Neural cell (in vitro differentiated cells): ENCODE measurements at regions not wholly inside any gene's neighbourhood (a gene's known extent, or its start where the extent isn't known, plus 50 kb on each side); places are given as distances from the start of the nearest gene placed in this dataset.

Source experiments
- H2AFZ ChIP-seq: fragments of 200-600, 300-800 bp; sonication (generic), shearing (Covaris generic); 2 replicates; pipeline ENCODE4 v1.6.0; 2014; ENCODE audit warnings: low read depth, mild to moderate bottlenecking, antibody characterized with exemption, low read length, moderate library complexity
- H3F3A ChIP-seq: fragments of 200-600 bp; shearing (Covaris generic); 2 replicates; pipeline ENCODE4 v1.6.1; 2016; ENCODE audit warnings: mild to moderate bottlenecking, moderate library complexity, mixed read lengths, antibody characterized with exemption, low read length; ENCODE audit not compliant: insufficient read depth, poor library complexity, severe bottlenecking
- H3K27ac ChIP-seq: fragments of 200-600, 300-800 bp; sonication (generic), shearing (Covaris generic); 2 replicates; pipeline ENCODE4 v1.5.1; 2014; ENCODE audit warnings: mild to moderate bottlenecking, low read length, moderate library complexity
- H3K27me3 ChIP-seq: fragments of 300-800, 200-600 bp; sonication (generic), shearing (Covaris generic); 2 replicates; pipeline ENCODE4 v1.6.0; 2014; ENCODE audit warnings: mild to moderate bottlenecking, low read depth, low read length, moderate library complexity; ENCODE audit not compliant: insufficient read depth
- H3K36me3 ChIP-seq: fragments of 300-800, 200-600 bp; sonication (generic), shearing (Covaris generic); 2 replicates; pipeline ENCODE4 v1.5.1; 2014; ENCODE audit warnings: mild to moderate bottlenecking, antibody characterized with exemption, low read length, moderate library complexity; ENCODE audit not compliant: insufficient read depth
- H3K4me2 ChIP-seq: fragments of 300-800, 200-600 bp; sonication (generic), shearing (Covaris generic); 2 replicates; pipeline ENCODE4 v1.6.0; 2014; ENCODE audit warnings: mild to moderate bottlenecking, low read length
- H3K4me3 ChIP-seq: fragments of 300-800, 200-600 bp; sonication (generic), shearing (Covaris generic); 2 replicates; pipeline ENCODE4 v1.5.1; 2014; ENCODE audit warnings: mild to moderate bottlenecking, low read length, moderate library complexity
- H3K79me2 ChIP-seq: fragments of 200-600 bp; shearing (Covaris generic); replicated peaks from 2 replicates; pipeline ENCODE4 v1.6.0; 2014; ENCODE audit warnings: mild to moderate bottlenecking, low read length, moderate library complexity; ENCODE audit not compliant: insufficient read depth
- H3K9ac ChIP-seq: fragments of 300-800, 200-600 bp; sonication (generic), shearing (Covaris generic); 2 replicates; pipeline ENCODE4 v1.6.1; 2016; ENCODE audit warnings: mild to moderate bottlenecking, low read length, mixed read lengths
- H3K9me2 ChIP-seq: fragments of 200-600 bp; shearing (Covaris generic); 2 replicates; pipeline ENCODE4 v1.6.1; 2016; ENCODE audit warnings: mild to moderate bottlenecking, low read length, mixed read lengths; ENCODE audit not compliant: insufficient read depth
- H3K9me3 ChIP-seq: fragments of 200-600, 300-800 bp; sonication (generic), shearing (Covaris generic); 2 replicates; pipeline ENCODE4 v1.6.1; 2016; ENCODE audit warnings: mild to moderate bottlenecking, mixed run types, low read length, moderate library complexity, mixed read lengths
- H4K20me1 ChIP-seq: fragments of 200-600 bp; shearing (Covaris generic); 2 replicates; pipeline ENCODE4 v1.6.1; 2016; ENCODE audit warnings: mild to moderate bottlenecking, mixed run types; ENCODE audit not compliant: insufficient read depth
- EP300 ChIP-seq: fragments of 450-650 bp; conservative IDR thresholded peaks from 2 replicates; pipeline ENCODE4 v1.6.1; 2014; ENCODE audit warnings: antibody characterized with exemption, mild to moderate bottlenecking, moderate library complexity; ENCODE audit not compliant: poor library complexity, severe bottlenecking
- EZH2 ChIP-seq: fragments of 200-600, 300-800 bp; shearing (Covaris generic), sonication (generic); IDR thresholded peaks from 2 replicates; pipeline ENCODE4 v1.6.1; 2014; ENCODE audit warnings: antibody characterized with exemption, low read length, borderline replicate concordance, mild to moderate bottlenecking; ENCODE audit not compliant: insufficient read depth, poor library complexity, severe bottlenecking
- MXI1 ChIP-seq: fragments of 450-650 bp; conservative IDR thresholded peaks from 2 replicates; pipeline ENCODE4 v1.6.1; 2014; ENCODE audit warnings: antibody characterized with exemption, mild to moderate bottlenecking; ENCODE audit not compliant: poor library complexity, severe bottlenecking
- POLR2AphosphoS5 ChIP-seq: IDR thresholded peaks from 2 replicates; pipeline ENCODE4 v1.6.1; 2012
- RAD21 ChIP-seq: fragments of 450-650 bp; conservative IDR thresholded peaks from 2 replicates; pipeline ENCODE4 v1.6.1; 2014; ENCODE audit warnings: antibody characterized with exemption, mild to moderate bottlenecking, moderate library complexity
- SMC3 ChIP-seq: fragments of 450-650 bp; conservative IDR thresholded peaks from 2 replicates; pipeline ENCODE4 v1.6.1; 2014; ENCODE audit warnings: antibody characterized with exemption, mild to moderate bottlenecking, moderate library complexity; ENCODE audit not compliant: poor library complexity
- TAF1 ChIP-seq: IDR thresholded peaks from 2 replicates; pipeline ENCODE4 v1.6.1; 2012; ENCODE audit warnings: low read depth
- TF ChIP-seq, protein P1 (sequence below): IDR thresholded peaks from 2 replicates; pipeline ENCODE4 v1.6.1; 2012; ENCODE audit warnings: borderline replicate concordance
- TF ChIP-seq, protein P2 (sequence below): fragments of 450-650 bp; IDR thresholded peaks from 2 replicates; pipeline ENCODE4 v1.5.1; 2014; ENCODE audit warnings: antibody characterized with exemption, mild to moderate bottlenecking, moderate library complexity; ENCODE audit not compliant: poor library complexity, severe bottlenecking

DNA sequence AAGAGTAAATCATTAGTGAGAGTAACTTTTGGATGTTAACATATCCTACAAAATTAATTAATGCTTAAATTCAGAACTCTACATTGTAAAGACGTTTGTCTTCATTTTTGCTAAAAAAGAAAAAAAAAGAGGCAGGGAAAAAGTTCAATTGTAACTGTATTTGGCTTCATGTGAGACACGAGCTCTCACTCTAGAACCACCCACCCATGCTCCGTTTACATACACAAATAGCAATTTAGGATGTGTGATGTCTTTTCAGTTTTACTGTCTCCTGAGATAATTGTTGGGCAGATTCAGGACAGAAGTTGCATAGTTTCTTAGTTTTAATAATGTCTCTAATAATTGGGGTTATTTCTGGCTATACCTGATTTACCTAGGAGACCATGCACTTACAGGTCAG is 248.6 kb downstream of the AASDHPPT start:
- Histone ChIP-seq H4K20me1 (no peaks in the 10 kb centered on the region), H3K79me2 (no peaks in the 10 kb centered on the region), H3K36me3 (no peaks in the 10 kb centered on the region), H2AFZ (no peak overlapping the region), H3K4me3 (no peak overlapping the region), H3K27me3 (no peaks in the 10 kb centered on the region), H3K4me2 (no peak overlapping the region), H3F3A (no peaks in the 10 kb centered on the region), H3K9me3 (no peaks in the 10 kb centered on the region), H3K9me2 (no peaks in the 10 kb centered on the region), H3K9ac (no peak overlapping the region), H3K27ac (no peak overlapping the region)
- TF ChIP-seq, protein P1, sequence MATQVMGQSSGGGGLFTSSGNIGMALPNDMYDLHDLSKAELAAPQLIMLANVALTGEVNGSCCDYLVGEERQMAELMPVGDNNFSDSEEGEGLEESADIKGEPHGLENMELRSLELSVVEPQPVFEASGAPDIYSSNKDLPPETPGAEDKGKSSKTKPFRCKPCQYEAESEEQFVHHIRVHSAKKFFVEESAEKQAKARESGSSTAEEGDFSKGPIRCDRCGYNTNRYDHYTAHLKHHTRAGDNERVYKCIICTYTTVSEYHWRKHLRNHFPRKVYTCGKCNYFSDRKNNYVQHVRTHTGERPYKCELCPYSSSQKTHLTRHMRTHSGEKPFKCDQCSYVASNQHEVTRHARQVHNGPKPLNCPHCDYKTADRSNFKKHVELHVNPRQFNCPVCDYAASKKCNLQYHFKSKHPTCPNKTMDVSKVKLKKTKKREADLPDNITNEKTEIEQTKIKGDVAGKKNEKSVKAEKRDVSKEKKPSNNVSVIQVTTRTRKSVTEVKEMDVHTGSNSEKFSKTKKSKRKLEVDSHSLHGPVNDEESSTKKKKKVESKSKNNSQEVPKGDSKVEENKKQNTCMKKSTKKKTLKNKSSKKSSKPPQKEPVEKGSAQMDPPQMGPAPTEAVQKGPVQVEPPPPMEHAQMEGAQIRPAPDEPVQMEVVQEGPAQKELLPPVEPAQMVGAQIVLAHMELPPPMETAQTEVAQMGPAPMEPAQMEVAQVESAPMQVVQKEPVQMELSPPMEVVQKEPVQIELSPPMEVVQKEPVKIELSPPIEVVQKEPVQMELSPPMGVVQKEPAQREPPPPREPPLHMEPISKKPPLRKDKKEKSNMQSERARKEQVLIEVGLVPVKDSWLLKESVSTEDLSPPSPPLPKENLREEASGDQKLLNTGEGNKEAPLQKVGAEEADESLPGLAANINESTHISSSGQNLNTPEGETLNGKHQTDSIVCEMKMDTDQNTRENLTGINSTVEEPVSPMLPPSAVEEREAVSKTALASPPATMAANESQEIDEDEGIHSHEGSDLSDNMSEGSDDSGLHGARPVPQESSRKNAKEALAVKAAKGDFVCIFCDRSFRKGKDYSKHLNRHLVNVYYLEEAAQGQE = no peak
- TF ChIP-seq, protein P2, sequence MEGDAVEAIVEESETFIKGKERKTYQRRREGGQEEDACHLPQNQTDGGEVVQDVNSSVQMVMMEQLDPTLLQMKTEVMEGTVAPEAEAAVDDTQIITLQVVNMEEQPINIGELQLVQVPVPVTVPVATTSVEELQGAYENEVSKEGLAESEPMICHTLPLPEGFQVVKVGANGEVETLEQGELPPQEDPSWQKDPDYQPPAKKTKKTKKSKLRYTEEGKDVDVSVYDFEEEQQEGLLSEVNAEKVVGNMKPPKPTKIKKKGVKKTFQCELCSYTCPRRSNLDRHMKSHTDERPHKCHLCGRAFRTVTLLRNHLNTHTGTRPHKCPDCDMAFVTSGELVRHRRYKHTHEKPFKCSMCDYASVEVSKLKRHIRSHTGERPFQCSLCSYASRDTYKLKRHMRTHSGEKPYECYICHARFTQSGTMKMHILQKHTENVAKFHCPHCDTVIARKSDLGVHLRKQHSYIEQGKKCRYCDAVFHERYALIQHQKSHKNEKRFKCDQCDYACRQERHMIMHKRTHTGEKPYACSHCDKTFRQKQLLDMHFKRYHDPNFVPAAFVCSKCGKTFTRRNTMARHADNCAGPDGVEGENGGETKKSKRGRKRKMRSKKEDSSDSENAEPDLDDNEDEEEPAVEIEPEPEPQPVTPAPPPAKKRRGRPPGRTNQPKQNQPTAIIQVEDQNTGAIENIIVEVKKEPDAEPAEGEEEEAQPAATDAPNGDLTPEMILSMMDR = no peak
- TF ChIP-seq TAF1 (no peak), EP300 (no peak), RAD21 (no peak), POLR2AphosphoS5 (no peak), MXI1 (no peak), SMC3 (no peak)

DNA sequence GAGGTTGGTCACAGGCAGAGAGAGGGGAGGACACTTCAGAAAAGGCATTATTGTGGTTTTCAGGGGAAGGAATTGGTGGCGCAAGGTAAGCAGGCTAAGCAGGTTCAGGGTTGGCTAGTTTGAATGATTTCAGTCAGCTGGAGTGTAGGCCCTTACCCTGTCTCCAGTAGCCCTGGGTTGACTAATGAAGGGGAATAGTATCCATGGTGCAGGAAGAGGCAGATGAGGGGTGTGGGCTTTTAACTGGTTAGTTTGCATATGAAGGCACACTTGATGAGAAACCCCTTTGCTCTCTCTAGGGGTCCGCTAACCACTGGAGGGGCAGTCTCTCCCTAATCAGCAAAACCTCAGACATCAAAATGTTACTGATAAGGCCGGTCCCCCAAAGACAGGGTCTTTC is 249.7 kb downstream of the AASDHPPT start:
- Histone ChIP-seq H3K27ac (no peak overlapping the region), H4K20me1 (no peaks in the 10 kb centered on the region), H3K9ac (no peak overlapping the region), H3K4me2 (no peak overlapping the region), H3K9me3 (no peaks in the 10 kb centered on the region), H2AFZ (no peak overlapping the region), H3K9me2 (no peaks in the 10 kb centered on the region), H3K27me3 (no peaks in the 10 kb centered on the region), H3K4me3 (no peak overlapping the region), H3K36me3 (no peaks in the 10 kb centered on the region), H3F3A (no peaks in the 10 kb centered on the region), H3K79me2 (no peaks in the 10 kb centered on the region)
- TF ChIP-seq EP300 (no peak), RAD21 (no peak), SMC3 (no peak), TAF1 (no peak), EZH2 (no peak), MXI1 (no peak)
- TF ChIP-seq, protein P2 = no peak
